Esophagus muscularis mucosa (tissue), 4 donors: ENCODE measurements at regions not wholly inside any gene's neighbourhood (a gene's known extent, or its start where the extent isn't known, plus 50 kb on each side); places are given as distances from the start of the nearest gene placed in this dataset.

Source experiments
- DNase-seq: peaks from one replicate; pipeline ENCODE4 v3.0.0-alpha.2; 2017; ENCODE audit errors: extremely low spot score
- H3K27ac ChIP-seq, 4 donors: fragments of 200-600 bp; sonication (generic); replicated peaks in 1 of 4; 1 replicate in 3 of 4; 2 replicates in 1 of 4; pipeline ENCODE4 v1.5.1; 2016 to 2019; ENCODE audit warnings: mild to moderate bottlenecking in 1 of 4
- H3K27me3 ChIP-seq, 4 donors: fragments of 200-600 bp; sonication (generic); one replicate each; pipeline versions ENCODE4 v1.5.1 to v1.6.0; 2016 to 2019
- H3K36me3 ChIP-seq, 4 donors: fragments of 200-600 bp; sonication (generic); one replicate each; pipeline ENCODE4 v1.5.1; 2016 to 2019
- H3K4me1 ChIP-seq, 4 donors: fragments of 200-600 bp; sonication (generic); one replicate each; pipeline ENCODE4 v1.5.1; 2016 to 2019
- H3K4me3 ChIP-seq, 4 donors: fragments of 200-600 bp; sonication (generic); 1 replicate in 2 of 4; 2 replicates in 2 of 4; pipeline ENCODE4 v1.5.1; 2016 to 2019; ENCODE audit warnings: mild to moderate bottlenecking in 4 of 4, moderate library complexity in 1 of 4
- H3K9me3 ChIP-seq, 4 donors: fragments of 200-600 bp; sonication (generic); 1 replicate in 3 of 4; 2 replicates in 1 of 4; pipeline ENCODE4 v1.5.1; 2016 to 2019
- EP300 ChIP-seq: sonication (generic); formaldehyde crosslinking; IDR thresholded peaks from one replicate; pipeline ENCODE4 v1.6.1; 2017; ENCODE audit warnings: antibody characterized with exemption
- POLR2A ChIP-seq: fragments of 450-650 bp; IDR thresholded peaks from one replicate; pipeline ENCODE4 v1.6.1; 2017; ENCODE audit warnings: antibody characterized with exemption, moderate library complexity, mild to moderate bottlenecking, low read depth
- POLR2AphosphoS5 ChIP-seq, 2 donors: sonication (generic); formaldehyde crosslinking; IDR thresholded peaks; one replicate each; pipeline ENCODE4 v1.6.1; 2017; ENCODE audit warnings: antibody characterized with exemption in 2 of 2
- whole genome bisulfite sequencing: methylation state at CpG from one replicate; pipeline ENCODE4 v1.1.5; 2018; 5-methylcytosine and 5-hydroxymethylcytosine counted together
- intact Hi-C: fragments of 100-400 bp; cut with DNase I; formaldehyde crosslinking; loops from one replicate; pipeline ENCODE4 v1.15.1; 2023
- TF ChIP-seq, protein P1 (sequence below), 3 experiments: fragments of 200-600 bp in 2 of 3; fragments of 450-650 bp in 1 of 3; sonication (generic) in 2 of 3; IDR thresholded peaks; one replicate each; pipeline ENCODE4 v1.5.1; 2017 to 2019; ENCODE audit warnings: antibody characterized with exemption in 3 of 3, mild to moderate bottlenecking in 2 of 3, moderate library complexity in 1 of 3

DNA sequence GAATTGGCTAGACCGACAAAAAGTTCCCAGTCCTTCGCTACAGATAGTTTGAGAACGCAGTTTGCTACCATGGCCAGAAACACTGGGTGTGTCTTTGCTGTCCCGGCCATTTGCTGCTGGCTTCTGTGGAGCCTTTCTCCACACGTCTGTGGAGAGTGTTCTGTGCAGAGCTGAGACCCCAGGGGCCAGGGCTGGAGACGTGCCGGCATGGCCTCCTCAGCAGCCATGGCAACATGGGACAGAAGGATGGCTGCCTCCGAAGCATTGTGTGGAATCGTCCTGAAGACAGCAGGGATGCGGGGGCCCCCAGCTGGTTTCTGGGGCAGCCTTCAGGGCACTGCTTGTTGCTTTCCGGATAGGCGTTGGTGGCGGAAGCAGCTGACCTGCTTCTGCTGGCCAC lies 142.8 kb downstream of the GADD45G start:
- intact Hi-C loops, result no loop called here
- H3K27ac ChIP-seq, result no peak overlapping the region
- no peaks in the 10 kb centered on the region for H3K27me3 ChIP-seq
- DNase-seq, result no peak
- 88% methylated on average over 9 of the region's 13 CpGs for WGBS
- no peaks in the 10 kb centered on the region for H3K36me3 ChIP-seq
- H3K9me3 ChIP-seq, result peaks cover 0 to 6% (median 0%) of the 10 kb centered on the region in 4 donors
- peaks cover 0 to 5% (median 2%) of the 10 kb centered on the region in 4 donors for H3K4me1 ChIP-seq
- no peak overlapping the region for H3K4me3 ChIP-seq
- TF ChIP-seq, protein P1, sequence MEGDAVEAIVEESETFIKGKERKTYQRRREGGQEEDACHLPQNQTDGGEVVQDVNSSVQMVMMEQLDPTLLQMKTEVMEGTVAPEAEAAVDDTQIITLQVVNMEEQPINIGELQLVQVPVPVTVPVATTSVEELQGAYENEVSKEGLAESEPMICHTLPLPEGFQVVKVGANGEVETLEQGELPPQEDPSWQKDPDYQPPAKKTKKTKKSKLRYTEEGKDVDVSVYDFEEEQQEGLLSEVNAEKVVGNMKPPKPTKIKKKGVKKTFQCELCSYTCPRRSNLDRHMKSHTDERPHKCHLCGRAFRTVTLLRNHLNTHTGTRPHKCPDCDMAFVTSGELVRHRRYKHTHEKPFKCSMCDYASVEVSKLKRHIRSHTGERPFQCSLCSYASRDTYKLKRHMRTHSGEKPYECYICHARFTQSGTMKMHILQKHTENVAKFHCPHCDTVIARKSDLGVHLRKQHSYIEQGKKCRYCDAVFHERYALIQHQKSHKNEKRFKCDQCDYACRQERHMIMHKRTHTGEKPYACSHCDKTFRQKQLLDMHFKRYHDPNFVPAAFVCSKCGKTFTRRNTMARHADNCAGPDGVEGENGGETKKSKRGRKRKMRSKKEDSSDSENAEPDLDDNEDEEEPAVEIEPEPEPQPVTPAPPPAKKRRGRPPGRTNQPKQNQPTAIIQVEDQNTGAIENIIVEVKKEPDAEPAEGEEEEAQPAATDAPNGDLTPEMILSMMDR (IDR thresholded peaks at IDR 0.05), result no peak
- no peak for TF ChIP-seq POLR2AphosphoS5 (IDR thresholded peaks at IDR 0.05)
- no peak for TF ChIP-seq POLR2A
- no peak for TF ChIP-seq EP300

DNA sequence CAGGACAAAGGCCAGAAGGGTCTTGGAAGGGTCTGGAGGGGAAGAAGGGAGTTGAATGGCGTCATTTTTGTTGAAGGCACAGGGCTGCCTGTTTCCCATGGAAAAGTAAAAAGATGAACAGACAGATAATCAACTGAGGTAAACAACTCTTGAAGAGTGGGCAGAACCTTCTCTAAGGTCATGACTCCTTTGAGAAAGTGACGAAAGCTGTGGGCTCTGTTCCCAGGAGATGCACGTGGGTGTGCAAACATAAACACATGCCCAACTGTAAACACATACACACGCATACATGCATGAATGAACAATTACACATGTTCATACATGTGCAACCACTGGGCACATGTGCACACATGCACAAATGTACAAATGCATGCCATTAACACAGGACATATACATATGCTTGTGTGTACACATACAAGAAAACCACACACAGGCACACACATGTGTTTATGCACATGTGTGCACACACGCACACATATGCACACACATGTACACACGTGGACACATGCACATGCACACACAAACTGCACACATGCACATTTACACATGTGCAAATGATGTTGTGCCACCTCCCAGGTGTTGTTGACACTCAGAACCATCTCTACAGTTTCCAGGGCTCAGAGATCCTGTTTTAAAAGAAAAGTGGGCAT lies 143.3 kb downstream of the GADD45G start:
- Histone ChIP-seq H3K36me3 (no peaks in the 10 kb centered on the region), H3K4me3 (no peak overlapping the region), H3K9me3 (peaks cover 0 to 6% (median 0%) of the 10 kb centered on the region in 4 donors), H3K4me1 (peaks cover 0 to 5% (median 2%) of the 10 kb centered on the region in 4 donors), H3K27ac (no peak overlapping the region), H3K27me3 (no peaks in the 10 kb centered on the region)
- 62% methylated on average over 6 of the region's 6 CpGs for WGBS
- no peak for DNase-seq
- intact Hi-C loops, result no loop called here
- TF ChIP-seq EP300, result no peak
- no peak for TF ChIP-seq POLR2A
- no peak for TF ChIP-seq POLR2AphosphoS5 (IDR thresholded peaks at IDR 0.05)
- TF ChIP-seq, protein P1 (IDR thresholded peaks at IDR 0.05), result no peak

DNA sequence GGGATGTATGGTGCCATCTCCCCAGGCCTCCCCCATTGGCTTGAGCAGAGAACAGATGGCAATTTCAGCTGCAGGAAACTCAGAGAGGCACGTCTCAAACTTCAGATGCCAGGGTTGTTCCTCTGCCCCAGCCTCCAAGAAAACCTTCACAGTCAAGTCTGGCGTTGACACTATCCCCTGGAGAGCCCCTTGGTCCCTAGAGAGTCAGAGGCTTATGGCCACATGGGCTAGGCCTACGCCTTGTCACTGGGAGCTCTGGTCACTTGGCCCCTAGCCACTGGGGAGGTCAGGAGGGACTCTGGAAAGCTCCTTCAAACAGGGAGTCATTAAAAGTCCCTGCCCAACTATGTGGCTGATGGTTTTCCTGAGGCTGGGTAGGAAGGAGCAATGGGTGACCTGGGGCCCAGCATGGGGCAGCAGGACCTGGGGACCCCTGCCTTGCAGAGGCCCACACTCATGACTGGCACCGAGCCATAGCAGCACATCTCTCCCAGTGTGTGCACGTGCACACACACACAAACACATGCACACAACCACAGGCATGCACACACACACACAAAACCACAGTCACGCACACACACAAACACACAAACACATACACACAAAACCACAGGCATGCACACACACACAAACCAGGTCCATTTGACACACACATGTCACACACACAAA lies 144.2 kb downstream of the GADD45G start:
- TF ChIP-seq POLR2AphosphoS5 (IDR thresholded peaks at IDR 0.05), result no peak
- TF ChIP-seq EP300, result no peak
- TF ChIP-seq POLR2A, result no peak
- TF ChIP-seq, protein P1 (IDR thresholded peaks at IDR 0.05), result no peak
- no peak for DNase-seq
- no peak overlapping the region for H3K4me3 ChIP-seq
- H3K4me1 ChIP-seq, result peaks cover 0 to 5% (median 2%) of the 10 kb centered on the region in 4 donors
- intact Hi-C loops, result no loop called here
- H3K27me3 ChIP-seq, result no peaks in the 10 kb centered on the region
- 93% methylated on average over 6 of the region's 6 CpGs for WGBS
- peaks cover 0 to 6% (median 0%) of the 10 kb centered on the region in 4 donors for H3K9me3 ChIP-seq
- H3K27ac ChIP-seq, result no peak overlapping the region
- no peaks in the 10 kb centered on the region for H3K36me3 ChIP-seq

DNA sequence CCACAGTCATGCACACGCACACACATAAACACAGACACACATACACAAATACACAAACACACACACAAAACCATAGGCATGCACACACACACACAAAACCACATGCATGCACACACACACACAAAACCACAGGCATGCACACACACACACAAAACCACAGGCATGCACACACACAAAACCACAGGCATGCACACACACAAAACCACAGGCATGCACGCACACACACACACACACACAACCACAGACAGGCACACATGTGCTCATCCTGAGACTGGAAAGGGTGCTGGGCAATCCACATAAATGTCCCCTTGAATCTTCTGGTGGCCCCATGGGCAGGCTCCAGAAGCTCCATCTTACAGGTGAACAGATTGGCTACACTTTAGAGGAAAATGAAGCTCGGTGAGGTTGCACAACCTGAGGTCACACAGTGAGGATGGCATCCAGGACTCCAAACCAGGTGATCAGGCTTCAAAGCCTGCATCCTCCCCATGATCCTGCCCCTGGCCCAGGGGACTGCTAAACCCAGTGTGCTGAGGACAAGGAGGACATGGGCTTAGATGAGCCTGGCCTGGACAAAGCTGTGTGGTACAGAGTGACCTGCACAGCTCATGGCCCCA lies 144.8 kb downstream of the GADD45G start:
- TF ChIP-seq POLR2AphosphoS5 (IDR thresholded peaks at IDR 0.05) (no peak), POLR2A (no peak), EP300 (no peak)
- TF ChIP-seq, protein P1 (IDR thresholded peaks at IDR 0.05), result no peak
- 85% methylated on average over 2 of the region's 3 CpGs for WGBS
- intact Hi-C loops, result no loop called here
- DNase-seq, result no peak
- peaks cover 0 to 5% (median 2%) of the 10 kb centered on the region in 4 donors for H3K4me1 ChIP-seq
- no peak overlapping the region for H3K4me3 ChIP-seq
- H3K9me3 ChIP-seq, result peaks cover 0 to 4% (median 0%) of the 10 kb centered on the region in 4 donors
- no peak overlapping the region for H3K27ac ChIP-seq
- H3K27me3 ChIP-seq, result no peaks in the 10 kb centered on the region
- H3K36me3 ChIP-seq, result no peaks in the 10 kb centered on the region
